BLaER1 treated with 17β-estradiol and CSF1 and Interleukin-3, amounts not matched to agents 10 nM and 100 nM (cell line): ENCODE measurements at regions not wholly inside any gene's neighbourhood (a gene's known extent, or its start where the extent isn't known, plus 50 kb on each side); places are given as distances from the start of the nearest gene placed in this dataset.

Experiments used
- H3K27ac ChIP-seq, 11 experiments: shearing (Covaris generic); formaldehyde crosslinking; 2 replicates each; pipeline ENCODE4 v1.8.1; 2022
- H3K27me3 ChIP-seq, 11 experiments: shearing (Covaris generic); formaldehyde crosslinking; 2 replicates each; pipeline ENCODE4 v1.8.1; 2022
- H3K36me3 ChIP-seq, 11 experiments: shearing (Covaris generic); formaldehyde crosslinking; 2 replicates each; pipeline ENCODE4 v1.8.1; 2022
- H3K4me1 ChIP-seq, 10 experiments: shearing (Covaris generic); formaldehyde crosslinking; 2 replicates each; pipeline ENCODE4 v1.8.1; 2022
- H3K4me2 ChIP-seq, 11 experiments: shearing (Covaris generic); formaldehyde crosslinking; 2 replicates each; pipeline ENCODE4 v1.8.1; 2022
- H3K4me3 ChIP-seq, 10 experiments: shearing (Covaris generic); formaldehyde crosslinking; 2 replicates each; pipeline ENCODE4 v1.8.1; 2022
- H3K9ac ChIP-seq, 11 experiments: shearing (Covaris generic); formaldehyde crosslinking; 2 replicates each; pipeline ENCODE4 v1.8.1; 2022
- H3K9me3 ChIP-seq, 11 experiments: shearing (Covaris generic); formaldehyde crosslinking; replicated peaks in 1 of 11; 2 replicates each; pipeline ENCODE4 v1.8.1; 2022
- H4K20me1 ChIP-seq, 11 experiments: shearing (Covaris generic); formaldehyde crosslinking; 2 replicates each; pipeline ENCODE4 v1.8.1; 2022
- Cebpa-rat ChIP-seq, 11 experiments: shearing (Covaris generic); IDR thresholded peaks; 2 replicates each; pipeline ENCODE4 v1.8.1; 2022

- Histone ChIP-seq H3K4me1 (peaks cover 0 to 11% (median 7%) of the 10 kb centered on the region in 10 experiments; a peak in 12 of 20 replicates), H4K20me1 (no peaks in the 10 kb centered on the region)
Measured at GRCh38 chr20:57111028-57111373, 155.4 kb downstream of the BMP7 start.

GRCh38 chr20:57112448-57112847 lies 154.0 kb downstream of the BMP7 start:
- no peak for TF ChIP-seq Cebpa-rat (IDR thresholded peaks at IDR 0.05)

More at GRCh38 chr20:57111028-57111373, 155.4 kb downstream of the BMP7 start:
- H3K9ac ChIP-seq: no peak overlapping the region
- H3K4me2 ChIP-seq: no peak overlapping the region
- no peak for TF ChIP-seq Cebpa-rat (IDR thresholded peaks at IDR 0.05)
- no peaks in the 10 kb centered on the region for H3K27me3 ChIP-seq
- no peak overlapping the region for H3K4me3 ChIP-seq
- no peak overlapping the region for H3K27ac ChIP-seq
- H3K9me3 ChIP-seq: peaks cover 0 to 15% (median 0%) of the 10 kb centered on the region in 11 experiments; a peak in 2 of 22 replicates
- no peaks in the 10 kb centered on the region for H3K36me3 ChIP-seq

GRCh38 chr20:57114290-57115005 lies 152.0 kb downstream of the BMP7 start:
- Histone ChIP-seq H3K27me3 (no peaks in the 10 kb centered on the region), H3K4me1 (peaks cover 0 to 2% (median 0%) of the 10 kb centered on the region in 10 experiments; a peak in 2 of 20 replicates), H3K4me3 (no peak overlapping the region), H4K20me1 (no peaks in the 10 kb centered on the region), H3K9ac (no peak overlapping the region), H3K27ac (no peak overlapping the region), H3K4me2 (no peak overlapping the region), H3K36me3 (no peaks in the 10 kb centered on the region), H3K9me3 (peaks cover 0 to 15% (median 0%) of the 10 kb centered on the region in 11 experiments; a peak in 1 of 22 replicates)
- no peak for TF ChIP-seq Cebpa-rat (IDR thresholded peaks at IDR 0.05)

More at GRCh38 chr20:57112448-57112847, 154.0 kb downstream of the BMP7 start:
- Histone ChIP-seq H3K9ac (no peak overlapping the region), H3K9me3 (peaks cover 0 to 15% (median 0%) of the 10 kb centered on the region in 11 experiments; a peak in 1 of 22 replicates), H3K27ac (no peak overlapping the region), H3K27me3 (no peaks in the 10 kb centered on the region), H3K4me2 (no peak overlapping the region), H3K4me3 (no peak overlapping the region), H4K20me1 (no peaks in the 10 kb centered on the region), H3K4me1 (peaks cover 0 to 11% (median 6%) of the 10 kb centered on the region in 10 experiments; a peak in 10 of 20 replicates), H3K36me3 (no peaks in the 10 kb centered on the region)

GRCh38 chr20:57117296-57117695 lies 149.1 kb downstream of the BMP7 start:
- Histone ChIP-seq H3K36me3 (no peaks in the 10 kb centered on the region), H3K4me2 (no peak overlapping the region), H3K4me1 (peaks cover 0 to 7% (median 5%) of the 10 kb centered on the region in 10 experiments; a peak in 15 of 20 replicates), H3K9me3 (peaks cover 0 to 15% (median 0%) of the 10 kb centered on the region in 11 experiments; a peak in 1 of 22 replicates), H3K27me3 (no peaks in the 10 kb centered on the region), H3K4me3 (no peak overlapping the region), H3K27ac (no peak overlapping the region), H3K9ac (no peak overlapping the region), H4K20me1 (no peaks in the 10 kb centered on the region)
- TF ChIP-seq Cebpa-rat (IDR thresholded peaks at IDR 0.05): no peak

GRCh38 chr20:57118107-57118769 lies 148.2 kb downstream of the BMP7 start:
- Histone ChIP-seq H3K4me1 (peaks cover 0 to 16% (median 14%) of the 10 kb centered on the region in 10 experiments; a peak in 15 of 20 replicates), H3K4me3 (no peak overlapping the region), H3K36me3 (no peaks in the 10 kb centered on the region), H3K9me3 (peaks cover 0 to 15% (median 0%) of the 10 kb centered on the region in 11 experiments; a peak in 1 of 22 replicates), H3K27ac (no peak overlapping the region), H4K20me1 (no peaks in the 10 kb centered on the region), H3K27me3 (no peaks in the 10 kb centered on the region), H3K4me2 (no peak overlapping the region), H3K9ac (no peak overlapping the region)
- no peak for TF ChIP-seq Cebpa-rat (IDR thresholded peaks at IDR 0.05)
